BLaER1 (cell line): ENCODE measurements at regions not wholly inside any gene's neighbourhood (a gene's known extent, or its start where the extent isn't known, plus 50 kb on each side); places are given as distances from the start of the nearest gene placed in this dataset.
A peak's percentile ranks its signal among the peaks of the same experiment; 100 is the strongest.
"Not testable (repeated sequence)": the region's sequence is repeated elsewhere in the genome, so short reads cannot be mapped to it uniquely, and the experiment has no call there.

ENCODE experiments used
- H3K27ac ChIP-seq: shearing (Covaris generic); formaldehyde crosslinking; 2 replicates; pipeline ENCODE4 v1.8.1; 2022
- H3K27me3 ChIP-seq: shearing (Covaris generic); formaldehyde crosslinking; 2 replicates; pipeline ENCODE4 v1.8.1; 2022
- H3K36me3 ChIP-seq: shearing (Covaris generic); formaldehyde crosslinking; 2 replicates; pipeline ENCODE4 v1.8.1; 2022
- H3K4me1 ChIP-seq: shearing (Covaris generic); formaldehyde crosslinking; 2 replicates; pipeline ENCODE4 v1.8.1; 2022
- H3K4me2 ChIP-seq: shearing (Covaris generic); formaldehyde crosslinking; 2 replicates; pipeline ENCODE4 v1.8.1; 2022
- H3K4me3 ChIP-seq: shearing (Covaris generic); formaldehyde crosslinking; 2 replicates; pipeline ENCODE4 v1.8.1; 2022
- H3K9ac ChIP-seq: shearing (Covaris generic); formaldehyde crosslinking; 2 replicates; pipeline ENCODE4 v1.8.1; 2022
- H3K9me3 ChIP-seq: shearing (Covaris generic); formaldehyde crosslinking; 2 replicates; pipeline ENCODE4 v1.8.1; 2022
- H4K20me1 ChIP-seq: shearing (Covaris generic); formaldehyde crosslinking; 2 replicates; pipeline ENCODE4 v1.8.1; 2022
- Cebpa-rat ChIP-seq: shearing (Covaris generic); IDR thresholded peaks from 2 replicates; pipeline ENCODE4 v1.8.1; 2022

GRCh38 chr12:111242184-111242583, 126.7 kb downstream of the PHETA1 start:
- H3K4me1 ChIP-seq = peaks cover 18% of the 10 kb centered on the region
- H4K20me1 ChIP-seq = no peaks in the 10 kb centered on the region

GRCh38 chr12:111240374-111240773, 128.5 kb downstream of the PHETA1 start:
- Histone ChIP-seq H3K9me3 (peaks cover 7% of the 10 kb centered on the region; the same call in 1 of the 2 replicates), H4K20me1 (no peaks in the 10 kb centered on the region), H3K4me3 (no peak overlapping the region), H3K4me1 (peaks cover 18% of the 10 kb centered on the region), H3K27ac (no peak overlapping the region), H3K36me3 (no peaks in the 10 kb centered on the region), H3K4me2 (peak overlapping the region; percentile 44; the same call in 1 of the 2 replicates), H3K27me3 (no peaks in the 10 kb centered on the region), H3K9ac (no peak overlapping the region)
- TF ChIP-seq Cebpa-rat = no peak

More at GRCh38 chr12:111242184-111242583, 126.7 kb downstream of the PHETA1 start:
- Histone ChIP-seq H3K4me3 (no peak overlapping the region), H3K9me3 (peaks cover 7% of the 10 kb centered on the region; the same call in 1 of the 2 replicates), H3K27me3 (no peaks in the 10 kb centered on the region), H3K4me2 (no peak overlapping the region), H3K36me3 (no peaks in the 10 kb centered on the region), H3K27ac (no peak overlapping the region), H3K9ac (no peak overlapping the region)
- TF ChIP-seq Cebpa-rat = no peak

GRCh38 chr12:111239235-111239634, 129.7 kb downstream of the PHETA1 start:
- H3K9me3 ChIP-seq = peaks cover 3% of the 10 kb centered on the region; the same call in 1 of the 2 replicates
- H3K36me3 ChIP-seq = no peaks in the 10 kb centered on the region
- H3K27ac ChIP-seq = no peak overlapping the region
- no peaks in the 10 kb centered on the region for H3K27me3 ChIP-seq
- H3K4me1 ChIP-seq = peaks cover 18% of the 10 kb centered on the region
- no peaks in the 10 kb centered on the region for H4K20me1 ChIP-seq
- H3K4me2 ChIP-seq = no peak overlapping the region
- no peak overlapping the region for H3K4me3 ChIP-seq
- no peak overlapping the region for H3K9ac ChIP-seq
- TF ChIP-seq Cebpa-rat = no peak

GRCh38 chr12:111238075-111238734, 130.7 kb downstream of the PHETA1 start:
- Histone ChIP-seq H3K27ac (no peak overlapping the region), H3K36me3 (no peaks in the 10 kb centered on the region), H3K4me2 (no peak overlapping the region), H3K27me3 (no peaks in the 10 kb centered on the region), H3K4me1 (peaks cover 18% of the 10 kb centered on the region), H3K9ac (no peak overlapping the region), H3K9me3 (no peaks in the 10 kb centered on the region; the same call in 1 of the 2 replicates), H3K4me3 (no peak overlapping the region), H4K20me1 (no peaks in the 10 kb centered on the region)
- TF ChIP-seq Cebpa-rat = no peak

- H3K9ac ChIP-seq, H3K4me3 ChIP-seq, H3K9me3 ChIP-seq, H3K4me2 ChIP-seq, H3K36me3 ChIP-seq, H4K20me1 ChIP-seq, H3K4me1 ChIP-seq, H3K27ac ChIP-seq, H3K27me3 ChIP-seq: not testable (repeated sequence)
Observed at GRCh38 chr12:111234491-111234890, 134.4 kb downstream of the PHETA1 start.

GRCh38 chr12:111233786-111234185, 135.1 kb downstream of the PHETA1 start:
- H3K4me3 ChIP-seq = no peak overlapping the region
- no peak for TF ChIP-seq Cebpa-rat
- no peak overlapping the region for H3K4me2 ChIP-seq
- H3K4me1 ChIP-seq = no peaks in the 10 kb centered on the region
- no peak overlapping the region for H3K9ac ChIP-seq
- no peaks in the 10 kb centered on the region for H4K20me1 ChIP-seq
- H3K9me3 ChIP-seq = no peaks in the 10 kb centered on the region
- no peaks in the 10 kb centered on the region for H3K27me3 ChIP-seq
- H3K36me3 ChIP-seq = no peaks in the 10 kb centered on the region
- no peak overlapping the region for H3K27ac ChIP-seq

- Histone ChIP-seq H3K9ac (no peak overlapping the region), H4K20me1 (no peaks in the 10 kb centered on the region), H3K27me3 (no peaks in the 10 kb centered on the region), H3K4me1 (no peaks in the 10 kb centered on the region), H3K9me3 (no peaks in the 10 kb centered on the region), H3K4me2 (no peak overlapping the region), H3K27ac (no peak overlapping the region), H3K4me3 (no peak overlapping the region), H3K36me3 (no peaks in the 10 kb centered on the region)
- no peak for TF ChIP-seq Cebpa-rat
Observed at GRCh38 chr12:111230649-111231048, 138.2 kb downstream of the PHETA1 start.

- TF ChIP-seq Cebpa-rat = no peak
- Histone ChIP-seq H4K20me1 (no peaks in the 10 kb centered on the region), H3K4me2 (no peak overlapping the region), H3K27ac (no peak overlapping the region), H3K27me3 (no peaks in the 10 kb centered on the region), H3K4me3 (no peak overlapping the region), H3K9ac (no peak overlapping the region), H3K36me3 (no peaks in the 10 kb centered on the region), H3K9me3 (no peaks in the 10 kb centered on the region), H3K4me1 (peaks cover 7% of the 10 kb centered on the region)
Observed at GRCh38 chr12:111228916-111229666, 139.8 kb downstream of the PHETA1 start.

- Histone ChIP-seq H4K20me1 (no peaks in the 10 kb centered on the region), H3K27ac (no peak overlapping the region), H3K4me3 (no peak overlapping the region), H3K27me3 (no peaks in the 10 kb centered on the region), H3K4me2 (no peak overlapping the region), H3K4me1 (peaks cover 7% of the 10 kb centered on the region), H3K9me3 (no peaks in the 10 kb centered on the region), H3K9ac (no peak overlapping the region), H3K36me3 (no peaks in the 10 kb centered on the region)
- TF ChIP-seq Cebpa-rat = no peak
Observed at GRCh38 chr12:111227476-111228420, 141.1 kb downstream of the PHETA1 start.
